Osteoblast (primary cell): ENCODE measurements at regions not wholly inside any gene's neighbourhood (a gene's known extent, or its start where the extent isn't known, plus 50 kb on each side); places are given as distances from the start of the nearest gene placed in this dataset.
A peak's percentile ranks its signal among the peaks of the same experiment; 100 is the strongest.

ENCODE experiments used
- DNase-seq: peaks from one replicate; pipeline ENCODE4 v3.0.0; 2011; ENCODE audit warnings: low spot score, mixed read lengths; ENCODE audit not compliant: insufficient read length; ENCODE audit errors: missing footprints
- H2AFZ ChIP-seq: 2 replicates; pipeline ENCODE4 v1.6.0; 2011; ENCODE audit warnings: mild to moderate bottlenecking, low read length
- H3K27ac ChIP-seq: 2 replicates; pipeline ENCODE4 v1.5.1; 2011; ENCODE audit warnings: mild to moderate bottlenecking, low read depth, low read length, moderate library complexity
- H3K27me3 ChIP-seq: 2 replicates; pipeline ENCODE4 v1.6.0; 2012; ENCODE audit warnings: mild to moderate bottlenecking, control low read depth, inconsistent platforms, low read length, moderate library complexity; ENCODE audit not compliant: insufficient read depth
- H3K36me3 ChIP-seq: 2 replicates; pipeline ENCODE4 v1.5.1; 2011; ENCODE audit warnings: mild to moderate bottlenecking, low read length, control low read depth, moderate library complexity; ENCODE audit not compliant: insufficient read depth
- H3K4me1 ChIP-seq: 2 replicates; pipeline ENCODE4 v1.5.1; 2011; ENCODE audit warnings: mild to moderate bottlenecking, low read length, control low read depth, moderate library complexity; ENCODE audit not compliant: insufficient read depth
- H3K4me2 ChIP-seq: 2 replicates; pipeline ENCODE4 v1.6.0; 2011; ENCODE audit warnings: mild to moderate bottlenecking, low read length; ENCODE audit not compliant: insufficient read depth
- H3K4me3 ChIP-seq: fragments of 200-600 bp; sonication (generic); 3 replicates; pipeline ENCODE4 v1.5.1; 2012; ENCODE audit warnings: mild to moderate bottlenecking, low read length, inconsistent platforms; ENCODE audit not compliant: insufficient read depth
- H3K79me2 ChIP-seq: 2 replicates; pipeline ENCODE4 v1.6.0; 2012; ENCODE audit warnings: mild to moderate bottlenecking, low read length, control low read depth, inconsistent platforms; ENCODE audit not compliant: insufficient read depth
- H3K9me3 ChIP-seq: 2 replicates; pipeline ENCODE4 v1.5.1; 2011; ENCODE audit warnings: low read depth, low read length, control low read depth
- H4K20me1 ChIP-seq: 2 replicates; pipeline ENCODE4 v1.6.0; 2012; ENCODE audit warnings: mild to moderate bottlenecking, low read length, control low read depth; ENCODE audit not compliant: insufficient read depth
- CTCF ChIP-seq: IDR thresholded peaks from 2 replicates; pipeline ENCODE4 v1.5.1; 2011; ENCODE audit warnings: mild to moderate bottlenecking, low read depth, low read length, moderate library complexity; ENCODE audit errors: extremely low read depth

DNA sequence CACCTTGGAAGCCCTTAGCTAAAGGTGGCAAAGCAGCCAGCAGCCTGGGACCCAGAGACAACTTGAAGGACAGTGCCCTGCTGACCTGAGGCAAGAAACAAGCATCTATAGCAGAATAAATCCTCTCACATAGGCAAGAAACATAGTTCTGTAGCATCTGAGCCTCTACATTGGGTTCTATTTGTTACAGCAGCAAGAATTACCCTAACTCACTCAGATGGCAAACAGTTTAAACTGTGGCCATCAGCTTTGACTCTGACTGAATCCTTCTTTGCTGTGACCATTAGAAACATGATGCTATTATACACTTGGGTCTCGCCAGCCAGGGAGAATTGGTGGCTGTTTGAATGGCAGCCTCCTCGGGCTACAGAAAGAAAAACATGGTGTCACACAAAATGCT is 53.1 kb upstream of the CCL1 start:
- H3K4me2 ChIP-seq, result no peak overlapping the region
- H3K4me3 ChIP-seq, result no peak overlapping the region
- no peak overlapping the region for H2AFZ ChIP-seq
- no peaks in the 10 kb centered on the region for H4K20me1 ChIP-seq
- no peak for DNase-seq
- H3K27ac ChIP-seq, result no peak overlapping the region
- H3K36me3 ChIP-seq, result no peaks in the 10 kb centered on the region
- TF ChIP-seq CTCF, result no peak
- no peaks in the 10 kb centered on the region for H3K9me3 ChIP-seq
- no peaks in the 10 kb centered on the region for H3K79me2 ChIP-seq
- H3K4me1 ChIP-seq, result peaks cover 12% of the 10 kb centered on the region
- no peaks in the 10 kb centered on the region for H3K27me3 ChIP-seq

DNA sequence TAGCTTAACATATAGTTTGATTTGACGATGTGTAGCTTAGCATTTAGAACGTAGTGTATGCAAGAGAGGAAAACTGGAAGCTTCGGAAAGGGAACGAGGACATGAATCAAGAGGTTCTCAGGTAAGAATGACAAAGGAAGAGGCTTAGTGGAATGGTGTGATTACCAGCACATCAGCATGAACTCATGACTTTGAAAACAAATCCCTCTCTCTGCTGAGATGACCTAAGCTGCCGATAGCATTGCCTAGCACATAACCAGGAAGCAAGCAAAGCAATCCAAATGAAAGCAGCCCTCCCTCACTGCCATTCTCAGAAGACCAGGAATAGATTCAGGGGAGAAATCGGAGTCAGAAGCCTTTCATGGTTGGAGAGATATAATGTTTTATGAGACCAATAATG is 51.3 kb upstream of the CCL1 start:
- no peak for DNase-seq
- Histone ChIP-seq H2AFZ (no peak overlapping the region), H3K79me2 (no peaks in the 10 kb centered on the region), H3K36me3 (no peaks in the 10 kb centered on the region), H3K9me3 (no peaks in the 10 kb centered on the region), H4K20me1 (no peaks in the 10 kb centered on the region), H3K27ac (no peak overlapping the region), H3K4me2 (no peak overlapping the region), H3K4me1 (peaks cover 12% of the 10 kb centered on the region), H3K4me3 (no peak overlapping the region), H3K27me3 (no peaks in the 10 kb centered on the region)
- TF ChIP-seq CTCF, result no peak

- no peak for TF ChIP-seq CTCF
- Histone ChIP-seq H3K36me3 (no peaks in the 10 kb centered on the region), H2AFZ (no peak overlapping the region), H3K79me2 (no peaks in the 10 kb centered on the region), H3K4me2 (no peak overlapping the region), H3K9me3 (no peaks in the 10 kb centered on the region), H3K27ac (peak overlapping the region; percentile 25), H3K27me3 (no peaks in the 10 kb centered on the region), H3K4me1 (peaks cover 12% of the 10 kb centered on the region), H3K4me3 (no peak overlapping the region), H4K20me1 (no peaks in the 10 kb centered on the region)
- DNase-seq, result no peak
Observed at GRCh38 chr17:34413443-34414119, 50.5 kb upstream of the CCL1 start.

DNA sequence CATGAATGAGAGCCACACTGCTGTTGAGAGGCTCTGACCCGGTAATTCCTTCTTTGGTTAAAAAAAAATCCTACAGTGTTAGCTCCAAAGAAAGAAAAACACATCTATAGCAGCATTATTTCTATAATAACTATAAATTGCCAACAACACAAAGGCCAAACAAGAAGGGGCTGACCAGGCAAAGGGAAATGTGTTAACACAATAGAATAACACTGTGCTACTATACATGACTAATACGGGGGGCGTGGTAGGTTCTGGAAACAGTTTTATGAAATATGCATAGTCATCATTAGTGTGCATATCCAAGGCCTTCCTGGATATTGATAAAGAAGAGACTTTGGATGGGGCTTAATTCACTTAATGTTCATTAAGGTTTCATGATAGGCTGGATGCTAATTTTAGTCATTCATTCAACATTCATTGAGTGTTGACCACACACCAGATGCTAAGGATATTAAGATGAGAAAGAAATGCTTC is 50.0 kb upstream of the CCL1 start:
- Histone ChIP-seq H3K36me3 (no peaks in the 10 kb centered on the region), H3K4me2 (no peak overlapping the region), H3K4me1 (peaks cover 12% of the 10 kb centered on the region), H3K27ac (peak overlapping the region; percentile 25), H4K20me1 (no peaks in the 10 kb centered on the region), H3K4me3 (no peak overlapping the region), H2AFZ (no peak overlapping the region), H3K27me3 (no peaks in the 10 kb centered on the region), H3K9me3 (no peaks in the 10 kb centered on the region), H3K79me2 (no peaks in the 10 kb centered on the region)
- DNase-seq, result no peak
- TF ChIP-seq CTCF, result no peak
